Left lobe of liver (tissue), 2 donors: ENCODE measurements at regions not wholly inside any gene's neighbourhood (a gene's known extent, or its start where the extent isn't known, plus 50 kb on each side); places are given as distances from the start of the nearest gene placed in this dataset.
A peak's percentile ranks its signal among the peaks of the same experiment; 100 is the strongest.

Experiments used
- ATAC-seq: fragments of 200-7000 bp; cut with Tn5 transposase; one replicate; pipeline ENCODE4 v1.9.1; 2020; ENCODE audit warnings: mild to moderate bottlenecking, moderate library complexity
- DNase-seq: peaks from one replicate; pipeline ENCODE4 v3.0.0-alpha.2; 2020; ENCODE audit warnings: low spot score
- donor health status: DM: no; HTN: no; CAD: no; lungs with moderate emphysema.
- donor health status: DM: no; HTN: yes; CAD: no.

- ATAC-seq: no peak
- no peak for DNase-seq
Observed at GRCh38 chr1:60311838-60312237, 238.3 kb upstream of the C1orf87 start.

- no peak for DNase-seq
- no peak for ATAC-seq
Observed at GRCh38 chr1:60299581-60299980, 226.0 kb upstream of the C1orf87 start.

- ATAC-seq (no peak), DNase-seq (no peak)
Observed at GRCh38 chr1:60298290-60298689, 224.7 kb upstream of the C1orf87 start.

- no peak for DNase-seq
Observed at GRCh38 chr1:60296794-60297193, 223.2 kb upstream of the C1orf87 start.

GRCh38 chr1:60292140-60292539, 218.6 kb upstream of the C1orf87 start:
- DNase-seq (no peak), ATAC-seq (no peak)

More at GRCh38 chr1:60296794-60297193, 223.2 kb upstream of the C1orf87 start:
- no peak for ATAC-seq

- DNase-seq: no peak
- no peak for ATAC-seq
Observed at GRCh38 chr1:60290393-60290792, 216.8 kb upstream of the C1orf87 start.

- DNase-seq (no peak), ATAC-seq (no peak)
Observed at GRCh38 chr1:60287536-60287935, 214.0 kb upstream of the C1orf87 start.

- DNase-seq (no peak), ATAC-seq (no peak)
Observed at GRCh38 chr1:60283690-60284089, 210.1 kb upstream of the C1orf87 start.

- peak; percentile 76 for DNase-seq
- peak; percentile 97 for ATAC-seq
Observed at GRCh38 chr1:60281360-60281932, 207.9 kb upstream of the C1orf87 start.

GRCh38 chr1:60280819-60281218, 207.2 kb upstream of the C1orf87 start:
- peak; percentile 75 for ATAC-seq

GRCh38 chr1:60280256-60280655, 206.7 kb upstream of the C1orf87 start:
- ATAC-seq (peak; percentile 54), DNase-seq (peak; percentile 47)

More at GRCh38 chr1:60280819-60281218, 207.2 kb upstream of the C1orf87 start:
- peak; percentile 54 for DNase-seq

- no peak for DNase-seq
- no peak for ATAC-seq
Observed at GRCh38 chr1:60279798-60280197, 206.2 kb upstream of the C1orf87 start.

GRCh38 chr1:60277269-60277668, 203.7 kb upstream of the C1orf87 start:
- ATAC-seq (no peak), DNase-seq (no peak)

- DNase-seq (peak; percentile 45), ATAC-seq (peak; percentile 94)
Observed at GRCh38 chr1:60274422-60275290, 201.1 kb upstream of the C1orf87 start.

GRCh38 chr1:60273185-60273584, 199.6 kb upstream of the C1orf87 start:
- no peak for DNase-seq
- no peak for ATAC-seq

- ATAC-seq (no peak), DNase-seq (no peak)
Observed at GRCh38 chr1:60271041-60271440, 197.5 kb upstream of the C1orf87 start.

- DNase-seq (no peak), ATAC-seq (no peak)
Observed at GRCh38 chr1:60268451-60268850, 194.9 kb upstream of the C1orf87 start.

- ATAC-seq: peak; percentile 79
Observed at GRCh38 chr1:60265560-60266535, 192.3 kb upstream of the C1orf87 start.

GRCh38 chr1:60262701-60263100, 189.1 kb upstream of the C1orf87 start:
- ATAC-seq (peak; percentile 38), DNase-seq (no peak)

More at GRCh38 chr1:60265560-60266535, 192.3 kb upstream of the C1orf87 start:
- DNase-seq: no peak

- DNase-seq (no peak), ATAC-seq (no peak)
Observed at GRCh38 chr1:60257531-60257930, 184.0 kb upstream of the C1orf87 start.

- DNase-seq: no peak
- ATAC-seq: no peak
Observed at GRCh38 chr1:60255565-60255964, 182.0 kb upstream of the C1orf87 start.
